ENCODE measurements at regions not wholly inside any gene's neighbourhood (a gene's known extent, or its start where the extent isn't known, plus 50 kb on each side); places are given as distances from the start of the nearest gene placed in this dataset.
A peak's percentile ranks its signal among the peaks of the same experiment; 100 is the strongest.
"Not testable (repeated sequence)": the region's sequence is repeated elsewhere in the genome, so short reads cannot be mapped to it uniquely, and the experiment has no call there.

GRCh38 chr3:147237991-147238390 is 168.4 kb downstream of the ZIC4 start:
- Histone ChIP-seq H3K4me3 (ENCODE audit: low read length) (no peak overlapping the region), H3K18ac (ENCODE audit: low read length) (no peak overlapping the region), H3K79me2 (ENCODE audit: control insufficient read depth, insufficient read depth, low read length) (no peaks in the 10 kb centered on the region), H3K23ac (ENCODE audit: low read length) (no peak overlapping the region), H3K4me1 (ENCODE audit: control insufficient read depth, low read depth, low read length) (no peaks in the 10 kb centered on the region), H3K27me3 (ENCODE audit: insufficient read depth, low read length, poor library complexity) (no peaks in the 10 kb centered on the region), H2BK5ac (ENCODE audit: low read length) (no peak overlapping the region), H3K9ac (ENCODE audit: low read length) (no peak overlapping the region), H3K27ac (ENCODE audit: low read depth, low read length) (no peak overlapping the region), H4K8ac (ENCODE audit: low read depth, low read length) (no peak overlapping the region), H2BK120ac (ENCODE audit: low read depth, low read length) (no peak overlapping the region), H3K4ac (ENCODE audit: low read depth, low read length) (no peak overlapping the region), H2AK5ac (ENCODE audit: low read length) (no peak overlapping the region), H3K4me2 (ENCODE audit: low read length) (no peak overlapping the region), H3K79me1 (ENCODE audit: low read length) (no peaks in the 10 kb centered on the region), H3K56ac (ENCODE audit: low read length) (no peak overlapping the region), H2BK15ac (replicated peaks; ENCODE audit: low read depth) (no peak overlapping the region), H3K36me3 (ENCODE audit: control insufficient read depth, insufficient read depth, low read length) (no peaks in the 10 kb centered on the region), H4K5ac (ENCODE audit: low read length) (no peak overlapping the region)
- no peak for DNase-seq
- WGBS (ENCODE audit: extremely low coverage, insufficient coverage, low lambda C conversion rate), result no CpG with 5 or more reads among the region's 4 CpGs

GRCh38 chr3:147231980-147232379 is 174.4 kb downstream of the ZIC4 start:
- not testable (repeated sequence) for H3K23ac ChIP-seq (ENCODE audit: low read length); H3K79me1 ChIP-seq (ENCODE audit: low read length); H3K9ac ChIP-seq (ENCODE audit: low read length); H3K4ac ChIP-seq (ENCODE audit: low read depth, low read length); H3K27me3 ChIP-seq (ENCODE audit: insufficient read depth, low read length, poor library complexity); H3K18ac ChIP-seq (ENCODE audit: low read length); H3K27ac ChIP-seq (ENCODE audit: low read depth, low read length); H3K4me2 ChIP-seq (ENCODE audit: low read length); H2BK120ac ChIP-seq (ENCODE audit: low read depth, low read length); H2AK5ac ChIP-seq (ENCODE audit: low read length); DNase-seq; H2BK15ac ChIP-seq (replicated peaks; ENCODE audit: low read depth); H4K8ac ChIP-seq (ENCODE audit: low read depth, low read length); H2BK5ac ChIP-seq (ENCODE audit: low read length); H3K4me3 ChIP-seq (ENCODE audit: low read length); H4K5ac ChIP-seq (ENCODE audit: low read length); H3K56ac ChIP-seq (ENCODE audit: low read length); H3K4me1 ChIP-seq (ENCODE audit: control insufficient read depth, low read depth, low read length); H3K36me3 ChIP-seq (ENCODE audit: control insufficient read depth, insufficient read depth, low read length); H3K79me2 ChIP-seq (ENCODE audit: control insufficient read depth, insufficient read depth, low read length)
- no CpG with 5 or more reads among the region's 3 CpGs for WGBS (ENCODE audit: extremely low coverage, insufficient coverage, low lambda C conversion rate)

GRCh38 chr3:147231111-147231510 is 175.2 kb downstream of the ZIC4 start:
- H2BK5ac ChIP-seq (ENCODE audit: low read length), result no peak overlapping the region

GRCh38 chr3:147222291-147222690 is 184.1 kb downstream of the ZIC4 start:
- Histone ChIP-seq H3K56ac (ENCODE audit: low read length) (no peak overlapping the region), H3K27me3 (ENCODE audit: insufficient read depth, low read length, poor library complexity) (no peaks in the 10 kb centered on the region), H3K4ac (ENCODE audit: low read depth, low read length) (no peak overlapping the region), H3K4me2 (ENCODE audit: low read length) (no peak overlapping the region), H2BK5ac (ENCODE audit: low read length) (no peak overlapping the region), H3K18ac (ENCODE audit: low read length) (no peak overlapping the region), H3K79me2 (ENCODE audit: control insufficient read depth, insufficient read depth, low read length) (no peaks in the 10 kb centered on the region), H3K79me1 (ENCODE audit: low read length) (no peaks in the 10 kb centered on the region), H4K8ac (ENCODE audit: low read depth, low read length) (no peak overlapping the region), H3K9ac (ENCODE audit: low read length) (no peak overlapping the region), H3K27ac (ENCODE audit: low read depth, low read length) (no peak overlapping the region), H3K4me3 (ENCODE audit: low read length) (no peak overlapping the region), H3K36me3 (ENCODE audit: control insufficient read depth, insufficient read depth, low read length) (no peaks in the 10 kb centered on the region), H3K23ac (ENCODE audit: low read length) (no peak overlapping the region), H2BK120ac (ENCODE audit: low read depth, low read length) (no peak overlapping the region), H4K5ac (ENCODE audit: low read length) (no peak overlapping the region), H2AK5ac (ENCODE audit: low read length) (no peak overlapping the region), H3K4me1 (ENCODE audit: control insufficient read depth, low read depth, low read length) (no peaks in the 10 kb centered on the region), H2BK15ac (replicated peaks; ENCODE audit: low read depth) (no peak overlapping the region)
- DNase-seq, result no peak
- WGBS (ENCODE audit: extremely low coverage, insufficient coverage, low lambda C conversion rate), result no CpG with 5 or more reads among the region's 1 CpG

More at GRCh38 chr3:147231111-147231510, 175.2 kb downstream of the ZIC4 start:
- Histone ChIP-seq H3K27me3 (ENCODE audit: insufficient read depth, low read length, poor library complexity) (no peaks in the 10 kb centered on the region), H3K79me2 (ENCODE audit: control insufficient read depth, insufficient read depth, low read length) (no peaks in the 10 kb centered on the region), H2AK5ac (ENCODE audit: low read length) (no peak overlapping the region), H3K4me1 (ENCODE audit: control insufficient read depth, low read depth, low read length) (no peaks in the 10 kb centered on the region), H3K79me1 (ENCODE audit: low read length) (no peaks in the 10 kb centered on the region), H3K4ac (ENCODE audit: low read depth, low read length) (no peak overlapping the region), H3K27ac (ENCODE audit: low read depth, low read length) (no peak overlapping the region), H3K4me3 (ENCODE audit: low read length) (no peak overlapping the region), H3K36me3 (ENCODE audit: control insufficient read depth, insufficient read depth, low read length) (no peaks in the 10 kb centered on the region), H4K5ac (ENCODE audit: low read length) (no peak overlapping the region), H4K8ac (ENCODE audit: low read depth, low read length) (no peak overlapping the region), H2BK15ac (replicated peaks; ENCODE audit: low read depth) (no peak overlapping the region), H2BK120ac (ENCODE audit: low read depth, low read length) (no peak overlapping the region), H3K56ac (ENCODE audit: low read length) (no peak overlapping the region), H3K4me2 (ENCODE audit: low read length) (no peak overlapping the region), H3K23ac (ENCODE audit: low read length) (no peak overlapping the region), H3K9ac (ENCODE audit: low read length) (no peak overlapping the region), H3K18ac (ENCODE audit: low read length) (no peak overlapping the region)
- DNase-seq, result no peak
- WGBS (ENCODE audit: extremely low coverage, insufficient coverage, low lambda C conversion rate), result no CpG with 5 or more reads among the region's 2 CpGs

- Histone ChIP-seq H3K4ac (ENCODE audit: low read depth, low read length) (no peak overlapping the region), H3K9ac (ENCODE audit: low read length) (no peak overlapping the region), H3K18ac (ENCODE audit: low read length) (no peak overlapping the region), H3K4me3 (ENCODE audit: low read length) (no peak overlapping the region), H3K27me3 (ENCODE audit: insufficient read depth, low read length, poor library complexity) (no peaks in the 10 kb centered on the region), H3K56ac (ENCODE audit: low read length) (no peak overlapping the region), H4K8ac (ENCODE audit: low read depth, low read length) (no peak overlapping the region), H3K36me3 (ENCODE audit: control insufficient read depth, insufficient read depth, low read length) (no peaks in the 10 kb centered on the region), H3K79me1 (ENCODE audit: low read length) (no peaks in the 10 kb centered on the region), H3K23ac (ENCODE audit: low read length) (no peak overlapping the region), H2BK15ac (replicated peaks; ENCODE audit: low read depth) (no peak overlapping the region), H3K4me1 (ENCODE audit: control insufficient read depth, low read depth, low read length) (no peaks in the 10 kb centered on the region), H2BK5ac (ENCODE audit: low read length) (no peak overlapping the region), H2BK120ac (ENCODE audit: low read depth, low read length) (no peak overlapping the region), H3K27ac (ENCODE audit: low read depth, low read length) (no peak overlapping the region), H3K79me2 (ENCODE audit: control insufficient read depth, insufficient read depth, low read length) (no peaks in the 10 kb centered on the region), H2AK5ac (ENCODE audit: low read length) (no peak overlapping the region), H4K5ac (ENCODE audit: low read length) (no peak overlapping the region), H3K4me2 (ENCODE audit: low read length) (no peak overlapping the region)
- DNase-seq, result peak; percentile 1
- no CpG with 5 or more reads among the region's 4 CpGs for WGBS (ENCODE audit: extremely low coverage, insufficient coverage, low lambda C conversion rate)
Measured at GRCh38 chr3:147218965-147219364, 187.4 kb downstream of the ZIC4 start.

GRCh38 chr3:147216143-147216673 is 190.1 kb downstream of the ZIC4 start:
- no peak overlapping the region for H3K23ac ChIP-seq (ENCODE audit: low read length)
- WGBS (ENCODE audit: extremely low coverage, insufficient coverage, low lambda C conversion rate), result no CpG with 5 or more reads among the region's 1 CpG

More at GRCh38 chr3:147216143-147216673, 190.1 kb downstream of the ZIC4 start:
- no peaks in the 10 kb centered on the region for H3K4me1 ChIP-seq (ENCODE audit: control insufficient read depth, low read depth, low read length)
- no peaks in the 10 kb centered on the region for H3K79me2 ChIP-seq (ENCODE audit: control insufficient read depth, insufficient read depth, low read length)
- no peak overlapping the region for H3K56ac ChIP-seq (ENCODE audit: low read length)
- H2AK5ac ChIP-seq (ENCODE audit: low read length), result no peak overlapping the region
- no peaks in the 10 kb centered on the region for H3K36me3 ChIP-seq (ENCODE audit: control insufficient read depth, insufficient read depth, low read length)
- H2BK120ac ChIP-seq (ENCODE audit: low read depth, low read length), result no peak overlapping the region
- H3K4me2 ChIP-seq (ENCODE audit: low read length), result no peak overlapping the region
- no peak overlapping the region for H3K9ac ChIP-seq (ENCODE audit: low read length)
- no peak overlapping the region for H4K8ac ChIP-seq (ENCODE audit: low read depth, low read length)
- no peak overlapping the region for H3K18ac ChIP-seq (ENCODE audit: low read length)
- no peaks in the 10 kb centered on the region for H3K27me3 ChIP-seq (ENCODE audit: insufficient read depth, low read length, poor library complexity)
- H4K5ac ChIP-seq (ENCODE audit: low read length), result no peak overlapping the region
- no peak overlapping the region for H2BK5ac ChIP-seq (ENCODE audit: low read length)
- no peak overlapping the region for H2BK15ac ChIP-seq (replicated peaks; ENCODE audit: low read depth)
- no peaks in the 10 kb centered on the region for H3K79me1 ChIP-seq (ENCODE audit: low read length)
- H3K27ac ChIP-seq (ENCODE audit: low read depth, low read length), result no peak overlapping the region
- no peak overlapping the region for H3K4ac ChIP-seq (ENCODE audit: low read depth, low read length)
- H3K4me3 ChIP-seq (ENCODE audit: low read length), result no peak overlapping the region
- DNase-seq, result no peak

Measured in mesendoderm (in vitro differentiated cells).